Choroid plexus epithelial cell (primary cell): ENCODE measurements at regions not wholly inside any gene's neighbourhood (a gene's known extent, or its start where the extent isn't known, plus 50 kb on each side); places are given as distances from the start of the nearest gene placed in this dataset.
A peak's percentile ranks its signal among the peaks of the same experiment; 100 is the strongest.

Source experiments
- DNase-seq: peaks from one replicate; pipeline ENCODE4 v3.0.0-alpha.2; 2010; ENCODE audit warnings: low read depth
- H3K4me3 ChIP-seq: 2 replicates; pipeline ENCODE4 v1.5.1; 2011; ENCODE audit warnings: low read depth, mild to moderate bottlenecking, control low read depth, low read length, moderate library complexity
- TF ChIP-seq, protein P1 (sequence below): conservative IDR thresholded peaks from 2 replicates; pipeline ENCODE4 v1.5.1; 2011; ENCODE audit warnings: low read depth, mild to moderate bottlenecking, control low read depth, inconsistent platforms, low read length, moderate library complexity

DNA sequence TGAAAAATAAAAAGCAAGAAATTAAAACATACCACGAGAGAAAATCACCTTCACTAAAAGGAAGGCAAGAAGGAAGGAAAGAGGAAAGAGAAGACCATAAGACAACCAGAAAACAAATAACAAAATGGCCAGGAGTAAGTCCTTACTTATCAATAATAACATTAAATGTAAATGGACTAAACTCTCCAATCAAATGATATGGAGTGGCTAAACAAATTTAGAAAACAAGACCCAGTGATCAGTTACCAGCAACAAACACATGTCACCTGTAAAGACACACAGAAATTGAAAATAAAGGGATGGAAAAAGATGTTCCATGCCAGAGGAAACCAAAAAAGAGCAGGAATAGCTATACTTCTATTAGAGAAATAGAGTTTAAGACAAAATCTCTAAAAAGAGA is 85.0 kb upstream of the SLC38A4 start:
- H3K4me3 ChIP-seq = no peak overlapping the region
- DNase-seq = no peak
- TF ChIP-seq, protein P1, sequence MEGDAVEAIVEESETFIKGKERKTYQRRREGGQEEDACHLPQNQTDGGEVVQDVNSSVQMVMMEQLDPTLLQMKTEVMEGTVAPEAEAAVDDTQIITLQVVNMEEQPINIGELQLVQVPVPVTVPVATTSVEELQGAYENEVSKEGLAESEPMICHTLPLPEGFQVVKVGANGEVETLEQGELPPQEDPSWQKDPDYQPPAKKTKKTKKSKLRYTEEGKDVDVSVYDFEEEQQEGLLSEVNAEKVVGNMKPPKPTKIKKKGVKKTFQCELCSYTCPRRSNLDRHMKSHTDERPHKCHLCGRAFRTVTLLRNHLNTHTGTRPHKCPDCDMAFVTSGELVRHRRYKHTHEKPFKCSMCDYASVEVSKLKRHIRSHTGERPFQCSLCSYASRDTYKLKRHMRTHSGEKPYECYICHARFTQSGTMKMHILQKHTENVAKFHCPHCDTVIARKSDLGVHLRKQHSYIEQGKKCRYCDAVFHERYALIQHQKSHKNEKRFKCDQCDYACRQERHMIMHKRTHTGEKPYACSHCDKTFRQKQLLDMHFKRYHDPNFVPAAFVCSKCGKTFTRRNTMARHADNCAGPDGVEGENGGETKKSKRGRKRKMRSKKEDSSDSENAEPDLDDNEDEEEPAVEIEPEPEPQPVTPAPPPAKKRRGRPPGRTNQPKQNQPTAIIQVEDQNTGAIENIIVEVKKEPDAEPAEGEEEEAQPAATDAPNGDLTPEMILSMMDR = no peak

- TF ChIP-seq, protein P1 = no peak
- DNase-seq = no peak
- H3K4me3 ChIP-seq = no peak overlapping the region
Measured at GRCh38 chr12:46914336-46914735, 88.5 kb upstream of the SLC38A4 start.

GRCh38 chr12:46915082-46915481 is 89.3 kb upstream of the SLC38A4 start:
- peak; percentile 54 for DNase-seq
- TF ChIP-seq, protein P1 = no peak
- H3K4me3 ChIP-seq = no peak overlapping the region

GRCh38 chr12:46915836-46916235 is 90.0 kb upstream of the SLC38A4 start:
- no peak for DNase-seq
- H3K4me3 ChIP-seq = no peak overlapping the region
- TF ChIP-seq, protein P1 = no peak

DNA sequence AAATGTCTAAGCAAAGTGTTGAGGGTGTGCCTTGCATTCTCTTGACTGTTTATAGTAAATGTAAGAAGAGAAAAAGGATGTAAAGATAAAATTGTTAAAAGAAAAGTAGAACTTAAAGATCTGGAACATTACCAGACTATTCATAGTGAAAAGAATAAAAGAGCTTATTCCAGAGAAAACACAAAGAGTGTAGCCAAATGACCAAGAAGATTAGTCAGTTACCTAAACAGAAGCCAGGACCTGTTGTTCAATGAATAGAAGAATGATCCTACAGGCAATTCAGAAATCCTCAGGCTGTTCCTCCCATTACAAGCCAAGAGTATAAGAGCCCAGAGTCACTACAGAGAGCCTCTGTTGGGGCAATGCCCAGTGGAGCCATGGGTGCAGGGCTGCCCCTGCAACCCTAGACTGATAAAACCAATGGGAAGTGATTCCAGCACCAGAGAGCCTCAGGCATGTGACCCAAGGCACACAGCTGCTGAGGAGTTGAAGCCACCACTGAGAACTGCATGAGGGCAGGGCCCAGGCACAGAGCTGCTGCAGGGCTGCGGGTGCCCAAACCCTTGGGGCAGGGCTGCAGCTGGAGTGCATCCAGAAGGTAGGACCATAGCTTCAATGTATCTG is 91.1 kb upstream of the SLC38A4 start:
- TF ChIP-seq, protein P1 = no peak
- no peak overlapping the region for H3K4me3 ChIP-seq
- no peak for DNase-seq

DNA sequence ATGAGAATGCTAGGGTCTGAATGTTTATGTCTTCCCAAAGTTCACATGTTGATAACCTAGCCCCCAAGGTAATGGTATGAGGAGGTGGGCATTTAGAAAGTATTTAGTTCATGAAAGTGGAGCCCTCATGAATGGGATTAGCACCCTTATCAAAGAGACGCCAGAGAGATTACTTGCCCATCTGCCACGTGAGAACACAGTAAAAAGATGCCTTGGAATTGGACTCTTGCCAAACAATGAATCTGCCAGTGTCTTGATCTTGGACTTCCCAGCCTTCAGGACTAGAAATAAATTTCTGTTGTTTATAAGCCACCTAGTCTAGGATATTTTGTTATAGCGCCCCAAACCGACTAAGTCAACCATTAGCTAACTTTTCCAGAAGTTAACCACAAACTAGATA is 92.0 kb upstream of the SLC38A4 start:
- TF ChIP-seq, protein P1 = no peak
- no peak overlapping the region for H3K4me3 ChIP-seq
- no peak for DNase-seq

DNA sequence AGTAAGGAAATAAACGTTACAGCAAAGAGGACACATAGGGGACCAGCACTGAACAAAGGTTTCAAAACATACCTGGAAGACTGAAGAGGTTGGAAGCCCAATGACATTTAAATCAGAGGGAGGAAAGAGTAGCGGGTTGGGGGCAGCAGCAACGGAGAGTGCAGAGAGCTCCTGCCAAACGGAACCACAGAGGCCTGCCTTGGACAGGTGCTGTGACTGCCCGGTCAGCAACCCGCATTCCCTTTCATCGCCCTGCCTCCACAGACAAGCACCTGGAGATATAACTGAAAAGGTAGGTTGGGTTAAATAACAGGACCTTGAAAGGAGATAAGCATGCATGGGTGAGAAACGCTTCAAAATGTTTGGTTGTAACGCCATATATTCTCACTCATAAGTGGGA is 92.8 kb upstream of the SLC38A4 start:
- DNase-seq = no peak
- TF ChIP-seq, protein P1 = no peak

More for the DNA sequence above, 92.8 kb upstream of the SLC38A4 start:
- no peak overlapping the region for H3K4me3 ChIP-seq
